Activated T-cell treated with anti-CD3 and anti-CD28 coated beads, Interleukin-2, amount 50 U/mL, for 72 hours (primary cell): ENCODE measurements at regions not wholly inside any gene's neighbourhood (a gene's known extent, or its start where the extent isn't known, plus 50 kb on each side); places are given as distances from the start of the nearest gene placed in this dataset.

Experiments
- ATAC-seq, 2 donors: fragments of 150-1000 bp; cut with Tn5 transposase; replicated peaks in 1 of 2; 2 replicates each; pipeline ENCODE4 v1.10.0; 2021; ENCODE audit warnings: moderate library complexity in 2 of 2, mild to moderate bottlenecking in 1 of 2
- DNase-seq, 2 donors: peaks; one replicate each; pipeline ENCODE4 v3.0.0; 2021 to 2022; ENCODE audit warnings: mixed read lengths in 1 of 2
- H3K27ac Mint-ChIP-seq: one replicate; pipeline ENCODE4 v1.8.0; 2022; ENCODE audit warnings: mild to moderate bottlenecking, moderate library complexity, mixed read lengths
- H3K27me3 Mint-ChIP-seq: one replicate; pipeline ENCODE4 v1.8.0; 2022; ENCODE audit warnings: low read depth, mixed read lengths
- H3K36me3 Mint-ChIP-seq, 2 donors: one replicate each; pipeline ENCODE4 v1.8.0; 2022; ENCODE audit warnings: mixed read lengths in 2 of 2, mild to moderate bottlenecking in 1 of 2; ENCODE audit not compliant: insufficient read depth in 2 of 2
- H3K4me1 Mint-ChIP-seq: one replicate; pipeline ENCODE4 v1.8.0; 2022; ENCODE audit warnings: low read depth, mixed read lengths
- H3K4me3 Mint-ChIP-seq, 2 donors: one replicate each; pipeline ENCODE4 v1.8.0; 2022; ENCODE audit warnings: mild to moderate bottlenecking in 2 of 2, mixed read lengths in 2 of 2, moderate library complexity in 2 of 2
- H3K9me3 Mint-ChIP-seq, 2 donors: one replicate each; pipeline ENCODE4 v1.8.0; 2022; ENCODE audit warnings: mixed read lengths in 2 of 2

DNA sequence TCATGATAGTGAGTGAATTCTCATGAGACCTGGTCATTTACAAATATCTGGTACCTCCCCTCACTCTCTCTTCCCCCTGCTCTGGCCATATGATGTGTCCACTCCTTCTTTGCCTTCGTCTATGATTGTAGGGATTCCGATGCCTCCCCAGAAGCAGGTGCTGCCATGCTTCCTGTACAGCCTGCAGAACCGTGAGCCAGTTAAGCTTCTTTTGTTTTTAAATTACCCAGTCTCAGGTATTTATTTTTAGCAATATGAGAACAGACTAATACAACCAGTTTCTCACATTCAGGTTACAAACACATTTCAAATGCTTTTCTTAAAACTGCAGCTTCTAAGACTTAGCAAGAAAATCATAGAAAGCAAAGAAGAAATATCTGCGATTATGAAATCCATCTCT is 321.2 kb upstream of the CDH7 start:
- Mint-ChIP-seq H3K36me3 (no peaks in the 10 kb centered on the region), H3K27ac (no peak overlapping the region), H3K9me3 (peaks cover 4 to 6% of the 10 kb centered on the region in 2 donors), H3K4me1 (no peaks in the 10 kb centered on the region), H3K27me3 (no peaks in the 10 kb centered on the region), H3K4me3 (no peak overlapping the region)
- ATAC-seq: no peak
- DNase-seq: no peak

- H3K4me1 Mint-ChIP-seq: no peaks in the 10 kb centered on the region
- ATAC-seq: no peak
- no peak overlapping the region for H3K4me3 Mint-ChIP-seq
- H3K9me3 Mint-ChIP-seq: peaks cover 5 to 13% of the 10 kb centered on the region in 2 donors
- peaks cover 0 to 1% of the 10 kb centered on the region in 2 donors for H3K36me3 Mint-ChIP-seq
- no peak overlapping the region for H3K27ac Mint-ChIP-seq
- H3K27me3 Mint-ChIP-seq: no peaks in the 10 kb centered on the region
- DNase-seq: no peak
These were observed 325.4 kb upstream of the CDH7 start for GRCh38 chr18:65425366-65425765.

DNA sequence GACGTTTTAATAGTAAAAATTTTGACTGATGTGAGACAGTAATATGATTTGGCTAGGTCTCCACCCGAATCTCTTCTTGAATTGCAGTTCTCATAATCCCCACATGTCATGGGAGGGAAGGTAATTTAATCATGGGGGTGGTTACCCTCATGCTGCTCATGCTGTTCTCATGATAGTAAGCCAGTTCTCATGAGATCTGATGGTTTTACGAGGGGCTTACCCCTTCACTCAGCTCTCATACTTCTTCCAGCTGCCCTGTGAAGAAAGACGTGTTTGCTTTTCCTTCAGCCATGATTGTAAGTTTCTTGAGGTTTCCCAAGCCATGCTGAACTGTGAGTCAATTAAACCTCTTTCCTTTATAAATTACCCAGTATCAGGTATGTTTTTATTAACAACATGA is 327.0 kb upstream of the CDH7 start:
- Mint-ChIP-seq H3K27ac (no peak overlapping the region), H3K36me3 (peaks cover 0 to 2% of the 10 kb centered on the region in 2 donors), H3K9me3 (peaks cover 4 to 11% of the 10 kb centered on the region in 2 donors), H3K27me3 (no peaks in the 10 kb centered on the region), H3K4me3 (no peak overlapping the region), H3K4me1 (no peaks in the 10 kb centered on the region)
- ATAC-seq: no peak
- no peak for DNase-seq

GRCh38 chr18:65422544-65423136 is 328.2 kb upstream of the CDH7 start:
- no peaks in the 10 kb centered on the region for H3K4me1 Mint-ChIP-seq
- no peak overlapping the region for H3K4me3 Mint-ChIP-seq
- no peak overlapping the region for H3K27ac Mint-ChIP-seq
- no peak for ATAC-seq
- peaks cover 0 to 2% of the 10 kb centered on the region in 2 donors for H3K36me3 Mint-ChIP-seq
- no peaks in the 10 kb centered on the region for H3K27me3 Mint-ChIP-seq
- H3K9me3 Mint-ChIP-seq: peaks cover 1 to 8% of the 10 kb centered on the region in 2 donors
- DNase-seq: no peak

DNA sequence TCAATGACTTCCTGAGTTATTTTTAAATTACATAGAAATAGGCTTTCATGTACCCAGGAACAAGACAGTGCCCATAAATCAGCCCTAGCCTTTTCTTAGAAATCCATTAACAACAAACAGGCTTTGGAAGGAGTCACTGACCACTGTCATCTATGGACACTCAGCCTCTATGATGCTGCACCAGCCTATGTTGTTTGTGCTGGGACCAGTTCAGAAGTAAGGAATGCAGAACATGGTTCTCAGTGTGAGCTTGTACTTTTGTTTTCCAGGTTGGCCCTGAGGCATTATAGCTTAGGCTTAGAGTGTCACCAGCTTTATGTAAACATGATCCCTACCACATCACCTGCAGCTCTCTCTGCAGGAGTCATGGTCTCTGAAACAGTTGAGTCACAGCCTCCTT is 335.7 kb upstream of the CDH7 start:
- no peaks in the 10 kb centered on the region for H3K9me3 Mint-ChIP-seq
- no peaks in the 10 kb centered on the region for H3K4me1 Mint-ChIP-seq
- no peaks in the 10 kb centered on the region for H3K27me3 Mint-ChIP-seq
- no peak overlapping the region for H3K4me3 Mint-ChIP-seq
- no peak for ATAC-seq
- H3K36me3 Mint-ChIP-seq: no peaks in the 10 kb centered on the region
- DNase-seq: no peak
- no peak overlapping the region for H3K27ac Mint-ChIP-seq

DNA sequence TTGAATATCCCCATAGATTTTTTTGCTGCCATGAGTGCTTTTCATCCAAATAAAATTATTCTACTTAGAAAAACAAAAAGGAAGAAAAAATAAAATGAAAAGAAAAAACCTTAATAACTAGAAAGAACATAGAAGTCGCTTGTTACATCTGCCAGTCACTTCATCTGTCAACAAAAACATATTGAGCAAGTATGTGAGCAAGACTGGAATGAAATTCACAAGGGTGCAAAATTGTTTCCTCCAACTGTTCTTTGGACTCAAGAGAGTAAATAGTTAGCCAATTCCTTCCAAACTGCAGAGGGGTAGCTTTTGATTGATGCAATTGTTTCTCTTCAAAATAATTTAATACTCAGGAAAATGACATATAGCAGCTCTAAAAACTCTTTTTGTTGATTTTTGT is 336.3 kb upstream of the CDH7 start:
- Mint-ChIP-seq H3K4me1 (no peaks in the 10 kb centered on the region), H3K27ac (no peak overlapping the region), H3K9me3 (no peaks in the 10 kb centered on the region), H3K4me3 (no peak overlapping the region), H3K27me3 (no peaks in the 10 kb centered on the region), H3K36me3 (no peaks in the 10 kb centered on the region)
- DNase-seq: no peak
- no peak for ATAC-seq

GRCh38 chr18:65411061-65411460 is 339.8 kb upstream of the CDH7 start:
- no peak overlapping the region for H3K4me3 Mint-ChIP-seq
- no peaks in the 10 kb centered on the region for H3K9me3 Mint-ChIP-seq
- DNase-seq (no peak), ATAC-seq (no peak)
- no peaks in the 10 kb centered on the region for H3K36me3 Mint-ChIP-seq
- H3K27me3 Mint-ChIP-seq: no peaks in the 10 kb centered on the region
- no peak overlapping the region for H3K27ac Mint-ChIP-seq
- H3K4me1 Mint-ChIP-seq: no peaks in the 10 kb centered on the region

GRCh38 chr18:65409261-65409660 is 341.6 kb upstream of the CDH7 start:
- Mint-ChIP-seq H3K9me3 (no peaks in the 10 kb centered on the region), H3K27me3 (no peaks in the 10 kb centered on the region), H3K36me3 (no peaks in the 10 kb centered on the region), H3K4me1 (no peaks in the 10 kb centered on the region), H3K27ac (no peak overlapping the region), H3K4me3 (no peak overlapping the region)
- DNase-seq (no peak), ATAC-seq (no peak)

DNA sequence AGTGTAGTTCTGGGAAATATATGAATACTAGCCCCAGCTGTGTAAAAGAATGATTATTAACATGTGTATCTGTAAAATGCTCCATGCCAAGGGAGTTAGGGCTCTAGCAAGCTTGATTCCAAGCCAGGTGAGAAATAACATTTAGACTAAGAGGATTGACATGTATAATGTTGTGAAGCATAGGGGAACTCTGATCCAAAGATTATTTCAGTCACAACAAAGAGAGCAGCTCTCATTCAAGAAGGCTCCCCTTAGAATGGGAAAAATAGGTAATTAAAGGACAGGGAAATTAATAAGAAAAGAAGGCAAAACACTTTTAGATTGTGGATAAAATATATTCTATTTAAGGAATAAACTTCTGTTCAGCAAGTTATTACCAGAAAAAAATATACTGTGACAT is 347.3 kb upstream of the CDH7 start:
- peaks cover 4 to 5% of the 10 kb centered on the region in 2 donors for H3K9me3 Mint-ChIP-seq
- no peak overlapping the region for H3K4me3 Mint-ChIP-seq
- H3K27me3 Mint-ChIP-seq: no peaks in the 10 kb centered on the region
- no peak for ATAC-seq
- H3K4me1 Mint-ChIP-seq: no peaks in the 10 kb centered on the region
- H3K27ac Mint-ChIP-seq: no peak overlapping the region
- no peak for DNase-seq
- H3K36me3 Mint-ChIP-seq: no peaks in the 10 kb centered on the region

GRCh38 chr18:65399091-65399490 is 351.7 kb upstream of the CDH7 start:
- no peak overlapping the region for H3K27ac Mint-ChIP-seq
- H3K27me3 Mint-ChIP-seq: no peaks in the 10 kb centered on the region
- no peaks in the 10 kb centered on the region for H3K4me1 Mint-ChIP-seq
- no peak overlapping the region for H3K4me3 Mint-ChIP-seq
- no peak for ATAC-seq
- no peak for DNase-seq
- H3K9me3 Mint-ChIP-seq: peaks cover 4 to 7% of the 10 kb centered on the region in 2 donors
- H3K36me3 Mint-ChIP-seq: no peaks in the 10 kb centered on the region

GRCh38 chr18:65398347-65399075 is 352.3 kb upstream of the CDH7 start:
- no peak overlapping the region for H3K27ac Mint-ChIP-seq
- no peaks in the 10 kb centered on the region for H3K27me3 Mint-ChIP-seq
- no peak for DNase-seq
- no peaks in the 10 kb centered on the region for H3K4me1 Mint-ChIP-seq
- ATAC-seq: no peak
- H3K4me3 Mint-ChIP-seq: no peak overlapping the region
- H3K36me3 Mint-ChIP-seq: no peaks in the 10 kb centered on the region
- peaks cover 4 to 6% of the 10 kb centered on the region in 2 donors for H3K9me3 Mint-ChIP-seq

- no peak for ATAC-seq
- Mint-ChIP-seq H3K36me3 (no peaks in the 10 kb centered on the region), H3K27me3 (no peaks in the 10 kb centered on the region), H3K4me1 (no peaks in the 10 kb centered on the region), H3K4me3 (no peak overlapping the region), H3K9me3 (peaks cover 6 to 9% of the 10 kb centered on the region in 2 donors), H3K27ac (no peak overlapping the region)
- no peak for DNase-seq
These were observed 369.8 kb upstream of the CDH7 start for GRCh38 chr18:65380986-65381385.

DNA sequence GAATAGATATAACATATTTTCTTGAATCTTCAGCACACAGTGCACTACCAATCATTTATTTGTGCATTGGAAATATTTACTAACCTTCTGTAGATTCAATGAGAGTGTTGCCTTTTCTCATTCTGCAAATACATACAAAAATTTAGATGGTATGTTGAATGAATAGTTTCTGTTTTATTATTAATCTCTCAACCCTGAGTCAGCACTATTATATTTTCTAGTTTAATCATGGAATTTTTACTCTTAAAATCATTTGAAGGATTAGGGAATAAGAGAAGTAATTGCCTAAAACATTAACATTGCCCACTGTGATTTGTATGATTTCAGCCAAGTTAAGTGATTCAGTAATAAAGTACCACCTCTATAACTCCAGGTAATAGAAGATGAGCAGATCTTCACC is 370.2 kb upstream of the CDH7 start:
- H3K9me3 Mint-ChIP-seq: peaks cover 5 to 9% of the 10 kb centered on the region in 2 donors
- ATAC-seq: no peak
- no peaks in the 10 kb centered on the region for H3K36me3 Mint-ChIP-seq
- no peak for DNase-seq
- H3K4me1 Mint-ChIP-seq: no peaks in the 10 kb centered on the region
- no peak overlapping the region for H3K27ac Mint-ChIP-seq
- no peak overlapping the region for H3K4me3 Mint-ChIP-seq
- no peaks in the 10 kb centered on the region for H3K27me3 Mint-ChIP-seq

- Mint-ChIP-seq H3K27ac (no peak overlapping the region), H3K27me3 (no peaks in the 10 kb centered on the region), H3K4me3 (no peak overlapping the region), H3K36me3 (no peaks in the 10 kb centered on the region), H3K9me3 (peaks cover 1 to 9% of the 10 kb centered on the region in 2 donors), H3K4me1 (no peaks in the 10 kb centered on the region)
- no peak for DNase-seq
- ATAC-seq: no peak
These were observed 377.9 kb upstream of the CDH7 start for GRCh38 chr18:65372904-65373303.
